Raji (cell line): ENCODE measurements at regions not wholly inside any gene's neighbourhood (a gene's known extent, or its start where the extent isn't known, plus 50 kb on each side); places are given as distances from the start of the nearest gene placed in this dataset.

Source experiments
- POLR2A ChIP-seq: IDR thresholded peaks from 2 replicates; pipeline ENCODE4 v1.6.1; 2011; ENCODE audit warnings: low read depth, low read length, control low read depth; ENCODE audit not compliant: insufficient read depth

DNA sequence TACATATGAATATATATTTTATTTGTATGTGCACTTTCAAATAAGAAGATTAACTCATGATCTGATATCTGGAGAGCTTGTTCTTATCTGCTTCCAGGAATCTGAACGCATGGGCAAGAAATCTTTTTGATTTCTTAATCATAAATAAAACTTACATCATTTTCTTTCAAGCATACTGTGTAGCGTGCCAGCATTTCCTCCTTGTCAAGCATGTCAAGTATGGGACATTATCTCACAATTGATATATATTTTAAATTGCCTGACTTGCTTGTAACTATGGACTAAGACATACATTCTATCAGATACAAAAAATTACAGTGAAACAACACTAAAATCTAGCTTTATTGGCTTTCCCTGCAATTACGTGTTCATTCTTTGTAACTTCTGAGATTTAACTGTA lies 1128.2 kb downstream of the PLA2G4A start:
- no peak for TF ChIP-seq POLR2A

DNA sequence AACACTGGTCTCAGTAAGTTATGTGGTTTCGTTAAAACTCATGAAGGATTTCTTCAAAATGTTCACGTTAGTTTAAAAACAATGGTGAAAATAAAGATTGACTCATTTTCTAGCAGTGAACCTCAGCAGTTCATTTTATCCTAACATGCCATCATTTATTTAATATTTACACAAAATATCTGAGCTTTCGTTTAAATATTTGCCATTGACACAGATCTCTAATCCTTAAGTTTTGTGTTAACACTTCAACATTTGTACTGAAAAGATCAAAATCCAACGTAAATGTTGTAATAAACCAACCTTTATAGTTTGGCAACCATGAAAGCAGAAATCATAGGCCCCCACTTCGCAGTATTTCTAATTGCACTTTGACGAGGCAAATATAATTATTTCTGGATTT lies 1129.5 kb downstream of the PLA2G4A start:
- TF ChIP-seq POLR2A, result no peak

DNA sequence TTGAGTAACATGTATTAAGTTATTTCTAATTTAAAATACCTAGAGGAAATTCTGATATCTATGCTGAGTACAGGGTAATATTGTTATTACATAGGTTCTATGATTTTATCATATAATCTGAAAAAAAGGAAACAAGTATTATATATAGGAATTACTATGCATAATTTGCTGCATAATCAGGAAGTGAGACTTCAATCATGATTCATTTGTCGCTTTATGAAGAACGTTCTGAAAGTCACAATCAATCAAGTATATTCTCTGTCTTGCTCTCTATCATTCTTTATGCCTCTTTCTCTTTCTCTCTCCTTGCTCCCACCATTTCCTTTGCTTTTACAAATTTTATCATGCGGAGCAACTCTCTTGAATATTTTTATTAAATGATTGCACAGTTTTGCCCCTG lies 1130.3 kb downstream of the PLA2G4A start:
- no peak for TF ChIP-seq POLR2A

DNA sequence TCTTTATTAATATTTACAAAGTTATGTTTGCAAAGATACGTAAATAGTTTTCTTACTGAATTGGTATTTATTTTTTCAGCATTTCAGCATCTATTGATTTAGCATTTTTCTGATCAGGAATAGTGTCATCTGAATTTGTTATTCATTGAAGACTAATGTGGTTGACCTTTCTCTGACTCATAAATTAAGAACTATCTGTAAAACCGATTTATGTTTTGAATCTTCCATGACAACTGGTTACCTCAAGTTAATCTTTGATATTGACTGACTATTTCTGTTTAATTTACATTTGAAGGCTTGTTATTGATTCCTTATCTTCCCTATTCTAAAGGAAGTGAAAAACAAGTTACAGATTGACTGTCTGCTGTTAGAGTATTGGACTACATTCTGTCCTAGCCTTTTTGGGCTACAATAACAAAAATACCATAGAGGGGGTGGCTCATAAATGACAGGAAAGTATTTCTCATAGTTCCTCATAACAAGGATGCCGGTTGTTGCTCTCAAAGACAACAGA lies 1131.4 kb downstream of the PLA2G4A start:
- no peak for TF ChIP-seq POLR2A

DNA sequence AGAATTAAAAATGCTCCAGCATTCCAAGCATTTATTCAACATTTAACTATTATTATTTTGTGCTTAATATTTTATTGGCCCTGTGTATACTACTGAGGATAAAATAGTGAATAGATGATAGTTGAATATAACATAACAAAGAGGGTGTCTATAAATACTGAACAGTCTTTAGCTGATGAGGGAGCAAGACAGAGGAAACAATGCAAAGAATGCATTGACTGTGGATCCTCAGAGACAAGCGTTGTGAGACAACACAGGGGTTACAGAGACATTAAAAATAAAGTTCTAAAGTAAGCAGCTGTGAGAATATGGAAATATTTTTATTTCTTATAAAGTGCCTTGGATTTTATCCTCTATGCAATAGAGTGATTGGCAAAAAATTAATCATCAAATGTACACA lies 1133.1 kb downstream of the PLA2G4A start:
- no peak for TF ChIP-seq POLR2A

DNA sequence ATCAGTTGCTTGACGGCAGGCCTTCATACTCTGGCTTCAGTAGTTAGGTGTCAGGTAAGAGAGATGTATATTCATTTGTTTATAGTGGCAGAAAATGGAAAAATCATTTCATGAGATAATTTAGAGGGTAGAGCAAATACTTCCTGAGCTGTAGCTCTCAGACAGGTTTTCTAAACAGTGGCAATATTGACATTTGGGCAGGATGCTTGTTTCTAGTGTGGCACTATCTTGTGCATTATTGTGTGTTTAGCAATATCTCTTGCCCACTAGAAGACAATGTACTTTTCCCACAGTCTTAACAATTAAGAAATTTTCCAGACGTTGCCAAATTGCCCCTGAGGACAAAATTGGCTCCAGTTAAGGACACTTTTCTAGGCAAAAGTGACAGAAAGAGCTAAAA lies 1143.1 kb downstream of the PLA2G4A start:
- TF ChIP-seq POLR2A, result no peak

DNA sequence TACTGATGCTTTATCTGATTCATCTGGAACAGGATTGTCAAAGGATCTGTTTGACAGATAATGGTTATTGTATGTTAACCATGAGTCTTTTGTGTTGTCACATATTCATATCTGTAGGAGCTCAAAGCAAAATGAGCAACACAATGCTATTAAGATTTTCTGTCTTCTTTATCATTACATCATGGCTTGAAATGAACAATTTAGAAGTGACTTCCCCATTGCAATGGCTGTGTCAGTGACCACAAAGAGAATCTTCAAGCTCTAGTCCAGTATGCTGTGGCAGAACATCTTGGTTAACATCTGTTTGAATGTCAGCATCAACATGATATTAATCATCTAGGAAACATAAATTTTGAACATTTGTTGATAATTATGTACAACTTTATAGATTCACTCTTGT lies 1148.5 kb downstream of the PLA2G4A start:
- TF ChIP-seq POLR2A, result no peak

DNA sequence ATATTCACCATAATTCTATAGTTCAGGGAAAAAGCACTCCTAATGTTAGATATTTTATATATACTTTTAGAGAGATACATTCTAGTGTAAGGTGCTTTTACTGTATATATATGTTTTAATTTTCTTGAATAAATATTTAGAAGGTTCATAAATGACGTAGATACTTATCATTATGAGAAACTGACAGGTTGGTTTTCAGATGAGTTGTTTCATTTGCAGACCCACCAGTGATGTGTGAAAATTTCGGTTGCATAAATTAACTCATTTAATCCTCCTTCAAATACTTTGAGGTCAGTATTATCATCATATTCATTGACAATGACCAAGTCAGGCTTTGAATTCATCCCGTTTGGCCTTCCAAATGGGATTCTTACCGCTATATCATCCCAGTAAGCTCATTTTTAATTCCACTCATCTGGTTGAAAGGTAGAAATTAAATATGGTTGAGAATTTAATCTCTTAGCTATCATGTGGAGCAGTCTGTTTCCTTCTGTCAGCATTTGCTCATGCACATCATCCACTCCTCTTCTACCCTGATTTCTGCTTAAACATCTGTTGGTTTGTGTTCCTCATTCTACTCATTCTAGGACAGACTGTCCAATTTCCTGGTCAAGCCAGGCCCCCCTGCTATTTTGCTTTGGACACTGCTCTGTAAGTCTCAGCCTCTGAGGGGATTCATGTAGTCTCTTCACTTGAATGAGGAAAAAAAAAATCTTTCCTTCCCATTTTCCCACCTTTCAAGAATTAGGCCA lies 1156.6 kb downstream of the PLA2G4A start:
- no peak for TF ChIP-seq POLR2A

DNA sequence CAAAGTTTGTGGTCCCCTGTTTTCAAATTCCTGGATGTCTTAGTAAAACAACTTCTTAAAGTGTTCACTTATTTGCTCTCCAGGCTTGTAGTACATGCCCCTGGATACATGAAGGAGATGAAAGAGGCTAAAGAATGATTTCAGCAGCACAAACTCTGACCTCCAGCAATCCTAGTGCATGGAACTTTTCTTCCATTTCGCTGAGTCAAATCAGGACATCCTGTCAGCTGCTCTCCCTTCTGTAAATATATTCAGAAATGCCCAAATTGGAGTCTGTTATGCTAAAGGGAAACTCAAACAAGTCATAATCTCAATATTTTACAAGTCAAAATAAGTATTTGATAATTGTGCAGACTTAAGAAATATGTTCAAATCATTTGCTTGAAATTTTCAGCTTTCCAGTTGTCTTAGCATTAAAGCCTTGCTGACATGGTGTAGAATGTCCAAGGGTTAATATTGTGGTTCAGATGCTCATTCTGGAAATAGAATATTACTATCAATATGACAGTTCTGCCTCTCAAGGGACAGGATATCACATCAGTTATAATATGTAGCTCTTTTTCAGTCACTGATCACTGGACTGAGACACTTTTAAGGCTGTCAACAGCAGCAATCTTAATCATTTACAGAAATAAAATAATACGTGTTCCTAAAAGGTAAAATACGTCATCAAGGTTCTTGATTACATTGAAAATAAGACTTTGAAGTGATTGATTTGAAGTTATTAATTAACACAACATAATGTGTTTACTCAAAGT lies 1157.3 kb downstream of the PLA2G4A start:
- no peak for TF ChIP-seq POLR2A

DNA sequence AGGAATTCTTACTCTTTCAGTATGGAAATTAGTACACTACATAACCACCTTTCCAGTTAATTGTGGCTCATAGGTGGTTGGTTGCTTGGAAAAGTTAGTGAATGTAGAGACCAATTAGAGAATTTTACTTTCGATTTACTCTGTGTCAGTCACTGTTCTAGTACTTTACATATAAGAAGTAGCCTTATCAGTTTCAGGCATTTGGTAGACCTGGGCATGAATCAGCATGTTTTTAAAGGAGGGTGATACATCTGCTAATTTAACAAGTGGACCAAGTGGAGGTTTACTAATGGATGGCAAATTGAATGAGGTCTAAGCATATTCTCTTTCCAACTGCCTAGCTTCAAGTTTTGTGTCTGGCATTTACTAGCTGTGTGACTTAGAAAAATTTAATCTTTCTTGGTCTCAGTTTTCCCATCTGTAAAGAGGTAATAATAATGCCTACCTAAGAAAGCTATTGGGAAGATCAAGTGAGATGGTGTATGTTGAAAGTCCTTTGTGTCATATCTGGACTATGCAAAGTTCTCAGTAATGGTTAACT lies 1158.6 kb downstream of the PLA2G4A start:
- TF ChIP-seq POLR2A, result no peak

DNA sequence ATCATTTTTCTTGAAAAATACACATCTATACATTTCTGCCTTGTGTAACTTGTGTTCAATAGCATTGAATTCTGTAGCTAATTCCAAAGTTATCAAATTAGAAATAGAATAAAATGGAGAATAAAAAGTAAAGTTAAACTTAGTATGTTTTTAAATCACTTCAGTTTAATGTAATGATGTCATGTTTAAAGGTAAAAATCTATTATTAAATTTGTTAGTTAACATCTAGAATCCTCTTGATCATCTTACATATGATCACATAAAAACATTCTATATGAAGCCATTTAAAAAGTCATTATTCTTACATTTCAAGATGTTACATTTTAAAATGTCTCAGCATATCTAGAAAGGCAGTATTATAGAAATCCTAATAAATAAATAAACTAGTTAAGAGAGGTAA lies 1163.2 kb downstream of the PLA2G4A start:
- no peak for TF ChIP-seq POLR2A

DNA sequence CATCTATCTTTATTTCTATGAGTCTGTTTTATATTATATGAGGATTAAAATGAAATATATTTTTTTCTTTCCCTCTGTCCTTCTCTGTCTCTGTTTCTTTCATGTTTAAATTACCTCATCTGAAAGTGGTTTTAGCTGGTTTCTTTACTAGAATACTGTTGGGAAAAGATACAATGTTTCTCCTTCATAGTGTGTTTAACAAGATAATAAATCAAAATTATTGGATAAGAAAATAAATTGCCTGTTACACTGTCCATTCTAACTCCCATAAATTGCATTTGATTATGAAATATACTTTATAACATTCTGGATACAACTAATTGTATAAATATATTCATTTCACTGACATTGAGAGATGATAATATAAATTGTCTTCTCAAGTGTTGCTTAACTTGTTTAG lies 1168.0 kb downstream of the PLA2G4A start:
- no peak for TF ChIP-seq POLR2A

DNA sequence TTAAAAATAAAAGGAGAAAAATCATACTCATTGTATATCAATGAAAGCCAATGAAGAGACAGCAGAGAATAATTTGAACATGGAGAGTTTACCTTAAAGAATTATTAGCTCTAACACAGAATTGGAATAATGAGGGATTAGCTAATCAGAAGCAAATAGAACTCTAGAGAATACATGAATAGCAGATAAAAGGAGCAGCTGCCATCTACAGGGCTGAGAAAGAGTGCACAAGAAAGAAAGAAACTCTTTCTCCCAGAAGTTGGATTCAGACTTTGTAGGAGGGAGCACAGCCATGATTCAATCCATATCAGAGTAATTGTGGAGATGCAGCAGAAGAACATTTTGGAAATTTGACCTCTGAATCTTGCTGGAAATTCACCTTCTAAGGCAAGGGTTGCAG lies 1171.2 kb downstream of the PLA2G4A start:
- TF ChIP-seq POLR2A, result no peak

DNA sequence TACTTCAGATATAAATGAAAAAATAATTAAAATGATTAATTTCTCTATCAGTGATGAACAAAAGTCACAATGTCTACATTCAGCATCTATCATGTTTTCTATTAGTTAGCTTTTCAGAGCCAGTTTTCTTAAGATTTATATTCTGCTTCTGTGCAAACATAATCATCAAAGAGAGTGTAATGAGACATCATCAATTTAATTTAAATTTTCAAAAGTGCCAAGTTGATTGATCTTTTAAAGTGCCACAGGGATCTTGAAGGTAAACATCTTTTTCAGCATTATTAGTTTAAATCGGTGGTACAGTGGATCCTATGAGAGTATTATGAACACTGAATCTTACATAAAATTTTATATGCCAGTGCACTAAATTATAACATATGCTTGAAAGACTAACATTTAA lies 1176.1 kb downstream of the PLA2G4A start:
- TF ChIP-seq POLR2A, result no peak

DNA sequence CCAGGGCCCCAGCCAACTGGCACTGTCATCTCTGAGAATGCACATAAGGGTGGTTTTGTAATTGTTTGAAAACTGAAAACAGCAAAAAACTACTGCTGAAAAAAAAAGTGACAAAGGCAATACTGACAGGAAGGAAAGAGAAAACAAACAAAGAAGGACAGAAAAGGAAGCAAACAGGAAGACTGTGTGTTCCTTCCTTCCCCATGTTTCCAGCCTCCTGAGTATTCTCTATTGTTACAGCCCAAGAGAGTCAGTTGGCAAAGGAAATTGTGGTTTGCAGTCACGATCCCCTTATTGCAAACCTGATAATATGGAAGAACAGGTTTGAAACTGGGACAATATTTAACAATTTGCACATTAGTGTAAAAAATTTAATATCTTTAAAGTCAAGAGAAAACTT lies 1177.6 kb downstream of the PLA2G4A start:
- no peak for TF ChIP-seq POLR2A

DNA sequence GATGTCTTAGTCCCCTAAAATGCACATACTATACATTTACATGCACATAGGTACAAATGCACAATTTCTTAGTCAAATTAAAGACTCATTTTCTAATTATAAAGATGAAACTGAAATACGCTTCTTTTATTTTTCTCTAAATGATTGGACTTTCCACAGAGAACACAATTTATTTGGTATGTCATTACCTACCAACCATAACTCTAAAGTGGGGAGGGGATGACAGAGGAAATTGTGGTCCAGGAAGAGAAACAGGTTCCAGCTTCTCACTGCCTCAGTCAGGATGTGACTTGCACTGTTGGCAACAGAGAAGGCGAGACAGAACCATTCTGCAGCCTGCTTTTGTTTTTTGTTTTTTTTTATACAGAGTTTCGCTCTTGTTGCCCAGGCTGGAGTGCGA lies 1189.2 kb downstream of the PLA2G4A start:
- no peak for TF ChIP-seq POLR2A
